NCI-H2107 treated with DMSO at 0.1 percent for 48 hours (cell line): ENCODE measurements at regions not wholly inside any gene's neighbourhood (a gene's known extent, or its start where the extent isn't known, plus 50 kb on each side); places are given as distances from the start of the nearest gene placed in this dataset.
"Not testable (repeated sequence)": the region's sequence is repeated elsewhere in the genome, so short reads cannot be mapped to it uniquely, and the experiment has no call there.

Source experiments
- DNase-seq: peaks from one replicate; lab custom pipeline; 2025; ENCODE audit not compliant: unreplicated experiment; lab: John Stamatoyannopoulos, UW

- no peak for DNase-seq
Observed at GRCh38 chr3:176097027-176097426, 1100.3 kb downstream of the TBL1XR1 start.

GRCh38 chr3:176093892-176094291 lies 1103.4 kb downstream of the TBL1XR1 start:
- not testable (repeated sequence) for DNase-seq

GRCh38 chr3:176090727-176091126 lies 1106.6 kb downstream of the TBL1XR1 start:
- DNase-seq = no peak

GRCh38 chr3:176088962-176089383 lies 1108.3 kb downstream of the TBL1XR1 start:
- no peak for DNase-seq

GRCh38 chr3:176087066-176087697 lies 1110.1 kb downstream of the TBL1XR1 start:
- DNase-seq = no peak

- no peak for DNase-seq
Observed at GRCh38 chr3:176079785-176080184, 1117.5 kb downstream of the TBL1XR1 start.

GRCh38 chr3:176078906-176079305 lies 1118.4 kb downstream of the TBL1XR1 start:
- no peak for DNase-seq

- no peak for DNase-seq
Observed at GRCh38 chr3:176075491-176075890, 1121.8 kb downstream of the TBL1XR1 start.

- no peak for DNase-seq
Observed at GRCh38 chr3:176075046-176075445, 1122.2 kb downstream of the TBL1XR1 start.

- no peak for DNase-seq
Observed at GRCh38 chr3:176074096-176074495, 1123.2 kb downstream of the TBL1XR1 start.

- DNase-seq = no peak
Observed at GRCh38 chr3:176071943-176072342, 1125.3 kb downstream of the TBL1XR1 start.

- DNase-seq = no peak
Observed at GRCh38 chr3:176068750-176069149, 1128.5 kb downstream of the TBL1XR1 start.

GRCh38 chr3:176058856-176059255 lies 1138.4 kb downstream of the TBL1XR1 start:
- no peak for DNase-seq

- no peak for DNase-seq
Observed at GRCh38 chr3:176055836-176056235, 1141.4 kb downstream of the TBL1XR1 start.

GRCh38 chr3:176051766-176052165 lies 1145.5 kb downstream of the TBL1XR1 start:
- DNase-seq = no peak

GRCh38 chr3:176046703-176047102 lies 1150.6 kb downstream of the TBL1XR1 start:
- no peak for DNase-seq

- no peak for DNase-seq
Observed at GRCh38 chr3:176041812-176042211, 1155.5 kb downstream of the TBL1XR1 start.

- no peak for DNase-seq
Observed at GRCh38 chr3:176041185-176041584, 1156.1 kb downstream of the TBL1XR1 start.

GRCh38 chr3:176037636-176038035 lies 1159.6 kb downstream of the TBL1XR1 start:
- DNase-seq = no peak

GRCh38 chr3:176032043-176032442 lies 1165.2 kb downstream of the TBL1XR1 start:
- no peak for DNase-seq

GRCh38 chr3:176016203-176016602 lies 1157.1 kb downstream of the NAALADL2 start:
- not testable (repeated sequence) for DNase-seq

GRCh38 chr3:176015228-176015627 lies 1156.1 kb downstream of the NAALADL2 start:
- DNase-seq = not testable (repeated sequence)

- no peak for DNase-seq
Observed at GRCh38 chr3:176009256-176009655, 1150.1 kb downstream of the NAALADL2 start.
